Osteocyte (in vitro differentiated cells): ENCODE measurements at regions not wholly inside any gene's neighbourhood (a gene's known extent, or its start where the extent isn't known, plus 50 kb on each side); places are given as distances from the start of the nearest gene placed in this dataset.
A peak's percentile ranks its signal among the peaks of the same experiment; 100 is the strongest.
"Not testable (repeated sequence)": the region's sequence is repeated elsewhere in the genome, so short reads cannot be mapped to it uniquely, and the experiment has no call there.

ENCODE experiments used
- DNase-seq: peaks from one replicate; pipeline ENCODE4 v3.0.0; 2021; ENCODE audit warnings: mixed read lengths; ENCODE audit not compliant: unreplicated experiment; ENCODE audit errors: extremely low spot score
- H3K27ac Mint-ChIP-seq: one replicate; pipeline ENCODE4 v1.8.0; 2021; ENCODE audit warnings: mild to moderate bottlenecking, mixed read lengths; ENCODE audit not compliant: unreplicated experiment
- H3K27me3 Mint-ChIP-seq: one replicate; pipeline ENCODE4 v1.8.0; 2021; ENCODE audit warnings: mixed read lengths; ENCODE audit not compliant: unreplicated experiment
- H3K36me3 Mint-ChIP-seq: one replicate; pipeline ENCODE4 v1.8.0; 2021; ENCODE audit warnings: mixed read lengths; ENCODE audit not compliant: unreplicated experiment
- H3K4me1 Mint-ChIP-seq: one replicate; pipeline ENCODE4 v1.8.0; 2021; ENCODE audit warnings: mixed read lengths; ENCODE audit not compliant: unreplicated experiment
- H3K4me3 Mint-ChIP-seq: one replicate; pipeline ENCODE4 v1.8.0; 2021; ENCODE audit warnings: mild to moderate bottlenecking, moderate library complexity, mixed read lengths; ENCODE audit not compliant: unreplicated experiment
- H3K9me3 Mint-ChIP-seq: one replicate; pipeline ENCODE4 v1.8.0; 2021; ENCODE audit warnings: mixed read lengths; ENCODE audit not compliant: unreplicated experiment
- TF ChIP-seq, protein P1 (sequence below): fragments of 200-600 bp; sonication (generic); IDR thresholded peaks from 2 replicates; pipeline ENCODE4 v1.5.0; 2021; ENCODE audit warnings: antibody characterized with exemption, mild to moderate bottlenecking, moderate library complexity

DNA sequence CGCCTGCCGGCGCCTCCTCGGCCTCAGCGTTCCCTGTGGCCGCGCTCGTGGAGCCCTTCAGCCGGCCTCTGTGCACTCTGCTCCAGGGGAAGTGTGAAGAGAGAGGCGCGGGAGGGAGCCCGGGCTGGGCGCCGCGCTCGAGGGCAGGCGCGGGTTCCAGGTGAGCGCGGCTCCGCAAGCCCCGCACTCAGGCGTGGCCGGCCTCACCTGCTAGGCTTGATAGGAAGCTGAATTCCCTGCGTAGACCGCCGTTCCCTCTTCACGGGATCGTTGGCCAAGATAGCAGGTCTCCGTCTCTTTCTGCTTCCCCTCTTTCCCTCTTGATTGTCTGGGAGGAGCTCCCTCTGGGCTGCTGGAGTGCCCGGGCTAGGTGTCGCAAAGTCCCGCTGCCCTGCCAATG lies 89.7 kb downstream of the ASCL4 start:
- no peak overlapping the region for H3K27ac Mint-ChIP-seq
- DNase-seq = no peak
- TF ChIP-seq, protein P1, sequence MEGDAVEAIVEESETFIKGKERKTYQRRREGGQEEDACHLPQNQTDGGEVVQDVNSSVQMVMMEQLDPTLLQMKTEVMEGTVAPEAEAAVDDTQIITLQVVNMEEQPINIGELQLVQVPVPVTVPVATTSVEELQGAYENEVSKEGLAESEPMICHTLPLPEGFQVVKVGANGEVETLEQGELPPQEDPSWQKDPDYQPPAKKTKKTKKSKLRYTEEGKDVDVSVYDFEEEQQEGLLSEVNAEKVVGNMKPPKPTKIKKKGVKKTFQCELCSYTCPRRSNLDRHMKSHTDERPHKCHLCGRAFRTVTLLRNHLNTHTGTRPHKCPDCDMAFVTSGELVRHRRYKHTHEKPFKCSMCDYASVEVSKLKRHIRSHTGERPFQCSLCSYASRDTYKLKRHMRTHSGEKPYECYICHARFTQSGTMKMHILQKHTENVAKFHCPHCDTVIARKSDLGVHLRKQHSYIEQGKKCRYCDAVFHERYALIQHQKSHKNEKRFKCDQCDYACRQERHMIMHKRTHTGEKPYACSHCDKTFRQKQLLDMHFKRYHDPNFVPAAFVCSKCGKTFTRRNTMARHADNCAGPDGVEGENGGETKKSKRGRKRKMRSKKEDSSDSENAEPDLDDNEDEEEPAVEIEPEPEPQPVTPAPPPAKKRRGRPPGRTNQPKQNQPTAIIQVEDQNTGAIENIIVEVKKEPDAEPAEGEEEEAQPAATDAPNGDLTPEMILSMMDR = no peak
- H3K9me3 Mint-ChIP-seq = no peaks in the 10 kb centered on the region
- H3K36me3 Mint-ChIP-seq = no peaks in the 10 kb centered on the region
- H3K4me1 Mint-ChIP-seq = no peaks in the 10 kb centered on the region
- H3K4me3 Mint-ChIP-seq = peak overlapping the region; percentile 36
- H3K27me3 Mint-ChIP-seq = peaks cover 58% of the 10 kb centered on the region

GRCh38 chr12:107864727-107865126 lies 90.2 kb downstream of the ASCL4 start:
- H3K4me1 Mint-ChIP-seq, DNase-seq, H3K4me3 Mint-ChIP-seq, H3K27ac Mint-ChIP-seq, H3K36me3 Mint-ChIP-seq, H3K9me3 Mint-ChIP-seq: not testable (repeated sequence)
- H3K27me3 Mint-ChIP-seq = peaks cover 60% of the 10 kb centered on the region

GRCh38 chr12:107873223-107873622 lies 98.7 kb downstream of the ASCL4 start:
- H3K36me3 Mint-ChIP-seq = no peaks in the 10 kb centered on the region
- DNase-seq = no peak
- no peaks in the 10 kb centered on the region for H3K9me3 Mint-ChIP-seq
- no peaks in the 10 kb centered on the region for H3K4me1 Mint-ChIP-seq
- no peak overlapping the region for H3K27ac Mint-ChIP-seq
- TF ChIP-seq, protein P1 = no peak
- no peak overlapping the region for H3K4me3 Mint-ChIP-seq
- H3K27me3 Mint-ChIP-seq = peaks cover 15% of the 10 kb centered on the region

DNA sequence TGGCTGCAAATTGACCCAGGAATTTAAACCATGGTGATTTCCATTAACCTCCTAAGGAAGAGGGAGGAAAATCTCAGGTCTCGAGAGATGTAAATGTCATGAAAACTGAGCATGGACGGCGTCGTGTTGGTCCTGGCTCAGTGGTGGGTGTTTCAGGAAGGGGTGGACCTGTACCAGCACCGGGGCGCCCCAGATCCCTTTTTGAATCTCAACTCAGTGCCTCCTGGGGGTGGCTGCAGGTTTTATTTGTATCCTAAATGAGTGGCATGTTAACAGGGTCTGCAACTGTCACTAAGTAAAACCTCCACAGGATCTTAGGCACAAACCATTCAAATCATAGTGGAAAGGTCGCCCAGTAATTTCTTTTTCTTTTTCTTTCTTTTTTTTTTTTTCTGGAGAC lies 101.3 kb downstream of the ASCL4 start:
- H3K4me3 Mint-ChIP-seq = no peak overlapping the region
- H3K4me1 Mint-ChIP-seq = no peaks in the 10 kb centered on the region
- H3K27ac Mint-ChIP-seq = no peak overlapping the region
- peaks cover 10% of the 10 kb centered on the region for H3K27me3 Mint-ChIP-seq
- DNase-seq = no peak
- H3K36me3 Mint-ChIP-seq = no peaks in the 10 kb centered on the region
- TF ChIP-seq, protein P1 = no peak
- no peaks in the 10 kb centered on the region for H3K9me3 Mint-ChIP-seq

DNA sequence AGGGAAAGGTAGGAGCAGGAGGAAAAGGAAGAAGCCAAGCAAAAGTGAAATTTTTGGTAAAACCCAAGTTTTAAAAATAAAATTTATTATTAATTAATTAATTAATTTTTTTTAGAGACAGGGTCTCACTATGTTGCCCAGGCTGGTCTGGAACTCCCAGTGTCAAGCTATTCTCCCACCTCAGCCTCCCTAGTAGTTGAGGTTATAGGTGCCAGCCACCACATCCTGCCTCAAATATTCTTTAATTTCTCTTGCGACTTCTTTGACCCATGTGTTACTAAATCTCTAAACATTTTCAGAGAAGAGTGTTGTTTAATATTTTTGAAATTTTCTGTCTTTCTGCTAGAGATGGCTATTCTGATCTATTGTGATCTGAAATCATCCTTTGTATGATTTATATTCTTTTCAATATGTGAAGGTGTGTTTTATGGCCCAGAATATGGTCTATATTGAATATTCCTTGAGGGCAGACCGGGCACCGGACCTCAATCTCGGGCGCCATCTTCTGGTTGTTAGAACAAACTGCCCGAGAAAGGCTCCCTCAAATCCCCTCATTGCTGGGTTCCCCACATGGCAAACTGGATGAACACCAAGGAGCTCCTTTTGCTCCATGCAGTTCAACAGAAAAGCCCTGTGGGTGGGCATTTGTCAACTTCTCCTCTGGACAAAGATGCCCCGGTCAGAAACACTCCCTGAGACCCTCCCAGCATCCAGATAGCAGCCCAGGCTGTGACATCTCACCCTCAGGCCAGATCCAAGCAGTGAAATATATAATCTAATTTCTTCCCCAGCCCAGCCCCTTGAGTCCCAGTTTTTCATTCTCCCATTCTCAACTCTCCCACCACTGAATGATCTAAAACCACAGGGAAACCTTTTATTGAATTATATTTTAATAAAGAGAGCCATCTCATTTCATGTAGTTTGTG lies 110.5 kb downstream of the ASCL4 start:
- H3K4me1 Mint-ChIP-seq = no peaks in the 10 kb centered on the region
- peaks cover 9% of the 10 kb centered on the region for H3K27me3 Mint-ChIP-seq
- TF ChIP-seq, protein P1 = peak; percentile 73
- no peak for DNase-seq
- no peak overlapping the region for H3K27ac Mint-ChIP-seq
- no peak overlapping the region for H3K4me3 Mint-ChIP-seq
- H3K36me3 Mint-ChIP-seq = no peaks in the 10 kb centered on the region
- H3K9me3 Mint-ChIP-seq = no peaks in the 10 kb centered on the region
